C4-2B (cell line): ENCODE measurements at regions not wholly inside any gene's neighbourhood (a gene's known extent, or its start where the extent isn't known, plus 50 kb on each side); places are given as distances from the start of the nearest gene placed in this dataset.
"Not testable (repeated sequence)": the region's sequence is repeated elsewhere in the genome, so short reads cannot be mapped to it uniquely, and the experiment has no call there.

Source experiments
- ZFX ChIP-seq: fragments of 450-650 bp; IDR thresholded peaks from 2 replicates; pipeline ENCODE4 v1.6.1; 2017
- TF ChIP-seq, protein P1 (sequence below): fragments of 450-650 bp; conservative IDR thresholded peaks from 2 replicates; pipeline ENCODE4 v1.5.1; 2017; ENCODE audit warnings: mild to moderate bottlenecking

DNA sequence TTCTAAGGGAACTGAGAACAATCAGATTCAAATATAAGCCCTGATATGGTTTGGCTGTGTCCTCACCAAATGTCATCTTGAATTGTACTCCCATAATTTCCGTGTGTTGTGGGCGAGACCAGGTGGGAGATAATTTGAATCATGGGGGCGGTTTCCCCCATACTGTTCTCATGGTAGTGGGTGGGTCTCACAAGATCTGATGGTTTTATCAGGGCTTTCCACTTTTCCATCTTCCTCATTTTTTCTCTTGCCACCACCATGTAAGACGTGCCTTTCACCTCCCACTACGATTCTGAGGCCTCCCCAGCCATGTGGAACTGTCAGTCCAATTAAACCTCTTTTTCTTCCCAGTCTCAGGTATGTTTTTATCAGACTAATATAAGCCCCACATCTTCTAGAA, 217.8 kb downstream of the ACKR3 start:
- TF ChIP-seq, protein P1, sequence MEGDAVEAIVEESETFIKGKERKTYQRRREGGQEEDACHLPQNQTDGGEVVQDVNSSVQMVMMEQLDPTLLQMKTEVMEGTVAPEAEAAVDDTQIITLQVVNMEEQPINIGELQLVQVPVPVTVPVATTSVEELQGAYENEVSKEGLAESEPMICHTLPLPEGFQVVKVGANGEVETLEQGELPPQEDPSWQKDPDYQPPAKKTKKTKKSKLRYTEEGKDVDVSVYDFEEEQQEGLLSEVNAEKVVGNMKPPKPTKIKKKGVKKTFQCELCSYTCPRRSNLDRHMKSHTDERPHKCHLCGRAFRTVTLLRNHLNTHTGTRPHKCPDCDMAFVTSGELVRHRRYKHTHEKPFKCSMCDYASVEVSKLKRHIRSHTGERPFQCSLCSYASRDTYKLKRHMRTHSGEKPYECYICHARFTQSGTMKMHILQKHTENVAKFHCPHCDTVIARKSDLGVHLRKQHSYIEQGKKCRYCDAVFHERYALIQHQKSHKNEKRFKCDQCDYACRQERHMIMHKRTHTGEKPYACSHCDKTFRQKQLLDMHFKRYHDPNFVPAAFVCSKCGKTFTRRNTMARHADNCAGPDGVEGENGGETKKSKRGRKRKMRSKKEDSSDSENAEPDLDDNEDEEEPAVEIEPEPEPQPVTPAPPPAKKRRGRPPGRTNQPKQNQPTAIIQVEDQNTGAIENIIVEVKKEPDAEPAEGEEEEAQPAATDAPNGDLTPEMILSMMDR: not testable (repeated sequence)
- not testable (repeated sequence) for TF ChIP-seq ZFX
